ENCODE measurements at regions not wholly inside any gene's neighbourhood (a gene's known extent, or its start where the extent isn't known, plus 50 kb on each side); places are given as distances from the start of the nearest gene placed in this dataset.

DNA sequence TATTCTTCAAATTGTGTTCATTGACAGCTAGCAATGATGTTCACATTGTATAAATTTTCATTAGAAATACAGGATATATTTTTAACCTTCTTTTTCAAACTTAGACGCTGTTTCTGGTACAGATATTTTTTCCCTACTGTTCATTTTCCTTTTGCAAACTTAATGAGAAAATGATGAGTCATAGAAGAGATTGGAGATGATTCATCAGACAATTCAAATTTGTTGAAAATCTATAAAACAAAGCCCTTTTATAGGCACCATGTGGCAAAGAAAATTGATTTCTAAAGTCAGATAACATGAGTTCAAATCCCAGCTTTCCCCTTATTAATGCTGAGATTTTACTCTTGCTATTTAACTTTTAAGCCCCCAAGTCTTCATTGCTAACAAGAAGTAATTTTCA lies 728.8 kb upstream of the DDX18 start:
- DNase-seq: no peak

DNA sequence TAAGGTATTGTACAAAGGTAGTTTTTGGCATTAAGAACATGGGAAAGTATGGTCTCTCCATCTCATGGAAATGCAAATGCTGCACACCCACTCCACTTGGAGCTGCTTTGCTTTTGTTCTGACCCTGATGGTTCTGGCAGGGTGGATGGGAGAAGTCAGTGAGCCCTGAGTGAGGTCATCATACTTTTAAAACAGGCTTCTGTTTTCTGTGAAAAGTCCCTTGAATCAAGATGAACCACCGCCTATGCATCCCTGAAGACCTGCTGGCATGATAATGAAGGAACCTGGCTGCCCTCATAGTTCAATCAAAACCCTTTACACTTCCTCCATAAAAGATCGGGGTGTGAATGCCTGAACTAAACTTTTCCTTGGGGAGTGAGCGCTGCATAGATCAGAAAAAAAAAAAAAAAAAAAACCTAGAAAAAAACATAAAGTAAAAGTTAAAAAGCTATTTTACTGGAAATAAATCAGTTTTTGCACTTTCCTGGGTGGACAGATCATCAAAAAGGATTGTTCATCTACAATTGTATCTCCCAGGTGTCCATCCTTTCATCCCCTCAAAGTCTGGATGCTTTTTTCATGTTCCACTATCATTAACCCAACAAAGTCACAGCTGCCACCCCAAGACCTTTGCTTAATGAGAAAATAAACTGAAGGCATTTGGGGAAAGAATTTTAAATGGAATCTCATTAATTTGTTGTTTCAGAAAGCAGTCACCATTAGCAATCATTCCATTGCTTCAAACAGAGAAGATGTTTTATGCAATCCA lies 728.1 kb upstream of the DDX18 start:
- DNase-seq: no peak

DNA sequence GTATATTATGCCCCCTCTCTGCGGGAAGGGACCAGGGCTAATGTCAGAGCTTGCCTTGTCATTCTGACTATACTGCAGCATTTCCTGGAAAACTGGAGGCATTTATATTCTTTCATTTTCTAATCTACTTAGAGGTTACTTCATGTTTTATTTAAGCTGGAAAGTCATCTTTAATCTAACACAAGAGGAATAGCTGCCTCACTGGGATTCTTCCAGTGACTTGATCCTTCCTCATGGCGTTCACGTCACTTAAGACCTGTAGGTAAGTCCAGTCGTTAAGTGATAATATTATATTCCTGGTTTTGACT lies 727.6 kb upstream of the DDX18 start:
- DNase-seq: no peak

DNA sequence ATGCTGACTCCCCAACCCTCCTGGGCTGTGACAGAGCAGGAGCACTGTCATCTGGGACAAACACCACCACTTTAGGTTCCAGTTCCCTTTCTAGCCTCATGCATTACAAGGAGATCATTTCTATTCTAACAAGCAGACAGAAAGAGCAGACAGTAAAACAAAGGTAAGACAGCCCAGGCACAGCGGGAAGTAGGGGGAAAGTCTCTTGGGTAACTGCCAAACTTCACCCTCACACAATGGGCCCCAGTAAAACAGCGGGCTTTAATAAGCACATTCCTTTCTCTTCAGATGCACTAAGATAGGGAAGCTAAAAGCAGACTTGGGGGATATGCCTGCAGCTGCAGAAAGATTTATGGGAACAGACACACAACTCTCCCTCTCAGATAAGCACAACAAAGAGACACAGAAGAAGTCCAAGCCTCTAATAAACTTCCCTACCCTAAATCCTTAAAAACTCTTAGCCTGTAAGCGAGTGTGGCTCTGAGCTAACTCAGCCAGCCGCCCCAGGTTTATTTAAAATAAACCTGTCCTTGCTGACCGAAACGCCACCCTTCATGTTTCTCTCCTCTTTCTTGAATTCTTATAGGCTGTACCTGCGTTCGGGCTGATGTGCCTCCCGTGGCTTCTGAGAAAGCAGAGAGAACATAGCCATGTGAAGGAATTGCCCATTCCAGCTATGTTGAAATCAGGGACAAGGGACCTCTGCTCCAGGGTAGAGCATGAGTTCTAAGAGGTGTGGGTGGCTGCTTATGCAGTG lies 726.8 kb upstream of the DDX18 start:
- DNase-seq: no peak

DNA sequence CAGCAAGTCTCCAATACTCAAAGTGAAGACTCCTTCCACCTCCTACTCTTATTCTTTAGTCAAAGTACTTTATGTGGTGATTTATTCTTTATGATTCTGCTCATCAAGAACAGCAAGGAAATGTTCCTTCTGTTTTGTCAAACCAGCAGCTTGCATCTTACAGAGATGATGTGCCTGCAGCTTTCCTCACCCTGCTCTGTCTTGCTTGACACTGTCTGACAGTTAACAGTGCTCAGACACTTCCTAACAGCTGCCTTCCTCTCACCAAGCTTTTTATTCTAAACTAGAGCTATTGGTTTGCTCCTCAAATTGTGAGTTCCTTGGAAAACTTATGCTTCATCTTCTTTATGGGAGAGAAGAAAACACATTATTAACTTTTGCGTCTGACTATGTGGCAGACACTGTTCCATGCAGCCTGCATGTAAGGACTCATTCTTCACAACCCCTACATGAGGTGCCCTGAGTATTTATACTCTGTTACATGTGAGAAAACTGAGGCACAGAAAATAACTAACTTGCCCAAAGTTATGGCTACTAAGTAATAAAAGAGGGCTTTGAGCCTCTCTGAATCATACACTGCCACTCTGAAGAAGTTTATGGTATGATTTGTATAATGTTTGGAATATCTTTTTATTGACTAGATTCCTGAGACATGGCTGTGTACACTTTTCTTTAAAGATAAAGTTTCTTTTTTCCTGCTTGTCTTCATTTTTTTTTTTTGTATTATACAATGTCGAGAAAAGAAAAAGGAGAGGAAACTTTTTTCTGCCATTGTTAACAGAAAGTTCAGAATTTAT lies 723.3 kb upstream of the DDX18 start:
- no peak for DNase-seq

DNA sequence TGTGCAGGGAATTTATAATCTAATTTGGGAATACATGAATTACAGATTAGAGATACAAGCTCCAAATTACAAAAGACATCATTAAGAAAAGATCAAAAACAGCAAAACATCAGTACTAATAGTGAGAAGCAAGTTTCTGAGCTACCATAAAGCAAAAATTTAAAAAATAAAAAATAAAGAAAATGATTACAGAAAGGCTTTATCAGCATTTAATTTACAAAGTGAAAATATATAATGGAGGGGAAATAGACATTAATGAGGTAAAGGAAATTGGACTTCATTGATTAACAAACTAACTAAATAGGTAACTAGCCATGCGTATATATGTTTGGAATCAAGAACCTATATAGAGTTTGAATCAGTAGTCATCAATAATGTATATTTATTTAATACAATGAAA lies 712.9 kb upstream of the DDX18 start:
- DNase-seq: no peak

DNA sequence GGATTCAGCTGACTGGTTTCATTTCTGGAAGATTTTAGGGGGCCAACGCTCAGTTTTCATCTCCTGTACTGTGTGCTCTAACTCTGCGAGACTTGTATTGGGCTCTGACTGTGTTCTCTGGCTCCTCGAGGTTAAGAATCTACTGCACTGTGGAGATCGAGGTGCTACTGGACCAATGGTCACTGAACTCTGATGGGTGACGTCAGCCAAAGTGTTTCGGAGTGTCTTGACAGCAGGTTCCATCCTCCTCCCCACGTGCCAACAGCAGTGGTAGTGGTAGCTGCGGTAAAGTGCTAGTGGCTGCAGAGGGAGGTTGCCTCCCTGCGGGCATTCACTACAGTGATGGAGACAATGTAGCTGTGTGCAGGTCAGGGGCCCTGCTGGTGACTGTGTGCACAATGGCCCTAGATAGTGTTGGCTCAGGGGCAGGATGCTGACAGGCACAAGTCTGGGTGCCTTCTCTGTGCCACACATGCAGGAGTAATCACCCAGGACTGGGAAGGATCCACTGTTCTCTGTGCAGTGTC lies 705.7 kb upstream of the DDX18 start:
- DNase-seq: no peak

DNA sequence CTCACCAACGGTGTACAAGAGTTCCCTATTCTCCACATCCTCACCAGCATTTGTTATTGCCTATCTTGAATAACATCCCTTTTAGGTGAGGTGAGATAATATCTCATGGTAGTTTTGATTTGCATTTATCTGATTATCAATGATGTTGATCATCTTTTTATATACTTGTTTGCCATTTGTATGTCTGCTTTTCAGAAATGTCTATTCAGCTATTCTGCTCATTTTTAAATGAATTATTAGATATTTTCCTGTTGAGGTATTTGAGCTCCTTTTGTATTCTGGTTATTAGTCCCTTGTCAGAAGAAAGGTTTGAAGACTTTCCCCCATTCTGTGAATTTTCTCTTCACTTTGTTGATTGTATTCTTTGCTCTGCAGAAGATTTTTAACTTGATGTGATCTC lies 695.5 kb upstream of the DDX18 start:
- DNase-seq: no peak

DNA sequence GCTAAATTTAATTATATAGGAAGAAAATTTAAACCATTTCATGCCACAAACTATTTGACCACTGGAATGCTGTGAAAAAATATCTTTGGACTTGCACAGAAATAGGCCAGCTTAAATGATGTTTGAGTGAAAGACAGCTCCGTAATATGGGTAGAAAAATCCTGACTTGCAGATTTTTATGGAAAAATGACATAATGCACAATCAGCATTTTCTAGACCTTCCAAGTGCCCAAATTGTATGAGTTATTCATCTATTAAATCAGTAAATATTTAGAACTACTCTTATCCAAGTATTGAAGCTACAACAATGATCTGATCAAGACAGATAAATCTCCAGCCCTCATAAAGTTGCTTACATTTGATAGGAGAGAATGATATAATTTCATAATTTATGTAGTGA lies 691.1 kb upstream of the DDX18 start:
- no peak for DNase-seq

DNA sequence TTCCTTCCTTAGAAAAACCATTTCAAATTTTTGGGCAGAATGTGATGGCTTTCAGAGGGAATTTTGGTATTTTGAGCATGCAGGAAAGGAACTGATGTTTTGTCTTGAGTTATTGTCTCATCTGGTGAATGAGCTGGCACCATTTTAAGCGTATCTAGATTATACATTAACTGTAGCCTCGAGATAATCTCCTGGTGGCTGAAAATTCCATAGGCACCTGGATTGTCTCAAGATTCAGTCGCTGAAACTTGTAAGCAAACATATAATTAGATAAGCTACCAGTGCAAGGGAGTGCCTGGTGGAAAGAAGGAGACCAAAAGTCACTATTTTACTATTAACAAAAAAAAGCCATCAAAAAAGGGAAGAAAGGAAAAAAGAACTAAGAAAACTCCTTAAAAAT lies 687.8 kb upstream of the DDX18 start:
- DNase-seq: peak; percentile 13

DNA sequence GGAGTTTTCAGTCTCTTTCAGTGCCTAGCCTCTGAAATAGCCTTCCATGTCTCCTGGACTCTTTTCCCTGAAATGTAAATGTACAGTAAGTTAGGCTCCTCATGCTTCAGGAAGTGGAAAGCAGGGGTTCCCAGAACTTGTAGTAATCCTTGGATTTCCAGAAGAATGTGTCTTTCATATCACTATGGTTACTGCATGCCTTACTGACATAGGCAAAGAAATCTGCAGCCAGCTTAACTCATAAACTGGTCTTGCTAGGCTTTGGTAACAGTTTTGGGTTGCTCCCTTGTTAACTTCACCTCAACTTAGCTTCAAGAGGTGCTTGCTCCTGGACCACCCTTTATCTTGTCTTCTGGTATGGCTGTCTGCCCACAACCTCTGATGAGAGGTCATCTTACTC lies 686.8 kb upstream of the DDX18 start:
- no peak for DNase-seq

DNA sequence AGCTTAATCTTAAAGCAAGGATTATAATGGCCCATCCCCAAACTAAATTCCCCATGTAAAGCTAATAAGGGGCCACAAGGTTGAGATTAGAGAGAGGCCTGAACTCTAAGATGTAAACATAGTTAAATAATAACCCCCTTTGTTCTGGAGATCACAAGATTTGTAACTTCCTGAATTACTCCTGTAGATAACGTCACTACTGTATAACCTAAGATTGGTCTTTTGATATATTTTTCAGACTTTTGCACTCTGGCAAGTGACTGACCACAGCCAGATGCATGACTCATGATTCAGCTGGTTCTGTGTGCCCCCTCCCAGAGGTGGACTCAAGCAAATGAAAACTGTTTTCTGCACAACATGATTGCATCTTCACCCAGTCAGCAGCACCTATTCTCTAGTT lies 686.0 kb upstream of the DDX18 start:
- DNase-seq: no peak

DNA sequence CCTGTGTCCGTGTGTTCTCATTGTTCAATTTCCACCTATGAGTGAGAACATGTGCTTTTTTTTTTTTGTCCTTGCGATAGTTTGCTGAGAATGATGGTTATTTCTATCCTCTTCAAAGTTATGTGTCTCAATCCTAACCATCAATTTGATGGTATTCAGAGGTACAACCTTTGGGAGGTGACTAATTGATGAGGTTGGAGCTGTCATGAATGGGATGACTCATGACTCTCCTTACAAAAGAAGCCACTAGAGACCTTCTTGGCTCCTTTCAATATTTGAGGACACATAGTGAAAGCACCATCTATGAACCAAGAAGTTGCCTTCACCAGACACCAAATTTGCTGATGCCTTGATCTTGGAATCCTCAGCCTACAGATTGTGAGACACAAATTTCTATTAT lies 677.1 kb upstream of the DDX18 start:
- DNase-seq: no peak

DNA sequence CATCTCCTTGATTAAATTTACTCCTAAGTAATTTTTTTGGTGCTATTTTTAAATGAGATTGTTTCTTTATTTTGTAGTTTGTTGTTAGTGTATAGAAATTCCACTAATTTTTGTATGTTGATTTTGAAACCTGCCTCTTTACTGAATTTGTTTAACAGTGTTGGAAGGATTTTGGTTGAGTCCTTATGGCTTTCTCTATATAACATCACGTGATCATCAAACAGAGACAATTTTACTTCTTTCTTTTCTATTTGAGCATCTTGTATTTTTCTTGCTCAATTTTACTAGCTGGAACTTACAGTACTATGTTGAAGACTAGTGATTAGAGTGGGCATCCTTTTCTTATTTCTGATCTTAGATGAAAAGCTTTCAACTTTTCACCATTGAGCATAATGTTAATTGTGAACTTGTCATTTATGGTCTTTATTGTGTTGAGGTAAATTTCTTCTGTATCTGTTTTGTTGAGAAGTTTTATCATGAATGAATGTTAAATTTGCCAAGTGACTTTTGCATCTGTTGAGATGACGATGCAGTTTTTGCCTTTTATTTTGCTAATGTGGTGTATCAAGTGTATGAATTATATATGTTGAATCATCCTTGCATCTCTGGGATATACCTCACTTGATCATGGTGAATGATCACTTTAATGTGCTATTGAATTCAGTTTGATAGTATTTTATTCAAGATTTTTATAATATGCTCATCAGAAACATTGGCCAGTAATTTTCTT lies 645.3 kb upstream of the DDX18 start:
- no peak for DNase-seq

DNA sequence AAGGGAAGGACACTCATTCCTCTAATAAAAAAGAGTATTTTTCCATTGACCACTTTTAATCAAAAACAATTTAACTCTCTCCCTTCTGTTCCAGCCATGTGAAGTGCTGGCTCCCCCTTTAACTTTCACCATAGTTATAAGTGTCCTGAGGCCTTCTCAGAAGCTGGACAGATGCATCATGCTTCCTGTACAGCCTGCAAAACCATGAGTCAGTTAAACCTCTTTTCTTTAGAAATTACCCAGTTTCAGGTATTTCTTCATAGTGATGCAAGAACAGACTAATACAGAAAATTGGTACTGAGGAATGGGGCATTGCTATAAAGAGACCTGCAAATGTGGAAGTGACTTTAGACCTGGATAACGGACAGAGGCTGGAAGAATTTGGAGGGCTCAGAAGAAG lies 643.6 kb upstream of the DDX18 start:
- no peak for DNase-seq

DNA sequence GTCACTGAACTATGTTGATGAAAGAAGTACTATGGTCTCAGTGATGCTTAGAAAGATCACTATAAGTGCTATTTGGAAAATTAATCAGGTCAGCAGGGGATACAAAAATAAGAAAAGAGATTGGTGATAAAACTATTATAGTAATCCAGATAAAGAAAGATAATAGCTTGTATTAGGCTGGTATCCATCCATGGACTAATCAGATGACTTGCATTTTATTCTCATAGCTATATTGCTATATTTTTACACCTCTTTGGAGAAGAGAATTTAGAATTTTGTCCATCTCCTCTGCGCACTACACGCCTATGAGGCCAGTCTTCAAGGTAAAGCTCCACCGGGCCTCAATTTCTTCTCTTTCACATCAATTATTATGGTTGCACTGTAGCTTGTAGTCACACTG lies 635.1 kb upstream of the DDX18 start:
- DNase-seq: no peak

DNA sequence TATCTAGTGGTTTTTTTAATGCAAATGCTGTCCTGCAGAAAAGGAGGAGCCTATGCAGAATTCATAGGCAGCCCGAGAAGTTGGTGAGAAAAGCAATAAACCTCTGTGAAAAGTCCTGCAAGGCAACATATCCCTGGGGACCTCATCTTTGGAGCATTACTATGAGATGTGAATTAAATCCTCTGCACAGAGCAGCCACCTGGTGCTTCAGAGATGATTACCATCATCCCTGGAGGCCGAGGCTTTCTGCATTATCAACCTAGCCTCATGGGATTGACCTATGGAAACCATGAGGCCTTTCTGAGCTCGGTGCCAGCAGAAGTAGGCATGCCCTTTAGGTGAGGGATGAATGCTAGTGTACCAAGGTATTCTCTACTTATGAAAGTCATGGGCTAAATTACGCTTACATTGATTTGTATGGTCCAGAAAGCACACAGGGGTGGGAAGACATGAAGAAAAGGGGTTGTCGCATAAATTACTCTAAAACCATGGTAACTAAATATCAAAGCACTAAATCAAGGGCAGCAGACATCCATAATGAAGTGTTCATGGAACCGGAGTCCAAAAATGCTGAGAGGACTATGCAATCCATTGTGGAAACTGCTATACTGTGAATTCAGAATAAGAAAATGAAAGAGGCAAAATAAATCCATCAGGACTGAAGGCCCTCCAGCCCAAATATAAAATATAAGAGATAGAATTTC lies 623.5 kb upstream of the DDX18 start:
- peak; percentile 80 for DNase-seq

DNA sequence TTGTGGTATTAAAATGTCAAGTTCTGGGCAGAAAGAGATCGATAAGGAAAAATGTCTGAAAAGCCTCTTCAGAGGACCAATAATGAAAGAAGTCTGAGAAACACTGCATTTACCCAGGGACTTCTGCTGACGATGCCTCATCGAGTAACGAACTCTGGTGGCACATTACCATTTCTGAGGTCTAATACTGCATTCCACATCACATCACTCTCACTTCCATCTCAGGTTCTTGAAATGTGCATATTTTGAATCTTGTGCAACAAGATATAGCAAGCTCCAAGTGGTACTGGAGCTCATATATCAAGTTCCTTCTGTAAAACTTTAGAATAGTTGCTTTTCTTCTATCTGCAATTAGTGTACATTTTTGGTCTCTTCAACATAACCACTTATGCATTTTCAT lies 619.1 kb upstream of the DDX18 start:
- DNase-seq: no peak

DNA sequence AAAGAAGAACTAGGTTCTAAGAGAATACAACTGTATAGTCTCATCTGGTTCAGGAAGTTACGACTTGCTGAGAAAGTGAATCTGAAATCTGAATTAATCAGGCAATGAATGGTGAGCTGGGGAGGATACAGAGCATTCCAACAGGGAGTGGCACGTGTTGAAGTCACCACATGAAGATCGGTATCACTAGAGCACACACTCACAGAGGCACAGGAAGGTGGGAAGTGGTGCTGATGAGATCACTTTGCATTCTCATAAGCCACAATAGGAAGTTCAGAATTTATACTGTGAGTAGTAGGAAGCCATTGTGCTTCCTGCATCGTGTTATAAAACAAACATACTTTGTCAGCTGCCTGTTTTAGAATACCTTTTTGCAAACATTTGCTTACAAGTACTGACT lies 615.0 kb upstream of the DDX18 start:
- no peak for DNase-seq

DNA sequence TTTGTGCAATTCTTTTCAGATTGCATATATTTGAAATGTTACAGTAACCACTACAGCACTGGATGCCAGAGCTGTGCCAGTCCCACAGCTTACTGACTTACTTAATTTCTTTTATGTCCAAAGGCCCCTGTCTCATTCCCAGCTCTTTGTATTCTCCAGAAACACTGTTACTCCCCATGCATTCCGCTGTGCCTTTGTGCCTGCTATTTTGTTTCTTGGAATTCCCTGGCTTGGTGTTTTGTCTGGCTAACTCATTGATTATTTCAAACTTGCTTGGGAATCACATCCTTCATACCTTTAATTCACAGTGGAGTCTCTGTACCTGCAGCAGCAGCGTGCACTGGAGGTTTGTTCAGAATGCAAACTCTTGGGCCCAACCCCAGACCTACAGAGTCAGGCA lies 601.9 kb upstream of the DDX18 start:
- DNase-seq: no peak

DNA sequence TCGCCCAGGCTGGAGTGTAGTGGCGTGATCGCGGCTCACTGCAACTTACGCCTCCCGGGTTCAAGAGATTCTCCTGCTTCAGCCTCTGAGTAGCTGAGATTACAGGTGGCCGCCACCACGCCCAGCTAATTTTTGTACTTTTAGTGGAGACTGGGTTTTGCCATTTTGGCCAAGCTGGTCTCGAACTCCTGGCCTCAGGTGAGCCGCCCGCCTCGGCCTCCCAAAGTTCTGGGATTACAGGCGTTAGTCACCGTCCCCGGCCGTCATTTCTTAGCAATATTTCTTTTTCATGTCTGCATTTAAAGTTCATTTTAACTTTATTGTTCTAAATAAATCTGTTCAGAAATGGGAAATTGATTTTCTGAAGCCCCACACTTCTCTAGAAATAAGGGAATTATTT lies 597.3 kb upstream of the DDX18 start:
- no peak for DNase-seq

DNA sequence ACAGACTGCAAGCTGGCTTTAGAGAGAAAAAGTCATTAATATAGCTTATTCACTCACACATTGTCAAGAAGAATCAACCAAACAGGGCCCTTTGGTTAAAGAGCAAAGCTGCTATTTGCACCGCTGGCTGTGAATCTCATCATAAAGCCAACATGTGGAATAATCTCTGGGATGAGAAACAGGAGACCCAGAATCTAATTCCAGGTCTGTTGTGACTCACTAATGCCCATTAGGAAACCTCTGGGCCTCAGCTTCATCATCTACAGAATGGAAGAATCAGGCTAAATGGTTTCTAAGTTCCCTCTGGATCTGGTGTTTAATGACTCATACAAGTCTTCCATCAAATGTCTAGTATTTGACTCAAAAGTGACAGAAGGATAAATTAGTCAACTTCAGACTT lies 591.7 kb upstream of the DDX18 start:
- no peak for DNase-seq

DNA sequence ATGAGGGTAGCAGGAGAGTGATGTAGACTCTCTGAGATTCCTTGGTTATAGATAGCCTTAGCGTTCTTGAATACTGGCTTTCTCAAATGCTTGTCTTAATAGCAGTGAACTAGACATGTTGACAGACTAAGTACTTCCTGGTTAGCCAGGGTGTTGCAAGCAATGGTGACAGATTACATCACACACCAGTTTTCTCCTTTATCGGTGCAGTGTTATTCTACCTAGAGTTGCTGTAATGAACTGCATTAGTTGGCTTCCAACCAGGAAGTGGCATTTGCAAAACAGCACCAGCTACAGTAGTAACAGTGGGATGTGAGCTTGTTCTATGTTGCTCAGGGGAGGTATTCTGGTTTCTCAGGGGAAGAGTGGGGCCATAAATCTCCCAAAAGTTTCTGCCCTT lies 582.2 kb upstream of the DDX18 start:
- no peak for DNase-seq
